Liver (tissue), 8 donors: ENCODE measurements at regions not wholly inside any gene's neighbourhood (a gene's known extent, or its start where the extent isn't known, plus 50 kb on each side); places are given as distances from the start of the nearest gene placed in this dataset.

ENCODE experiments used
- DNase-seq: peaks from one replicate; pipeline ENCODE4 v3.0.0-alpha.2; 2017; ENCODE audit warnings: low spot score
- H3K27ac ChIP-seq, 2 donors: one replicate each; pipeline ENCODE4 v1.7.0; 2013; ENCODE audit warnings: inconsistent platforms in 2 of 2, low read length in 2 of 2, control low read depth in 1 of 2, low read depth in 1 of 2, mild to moderate bottlenecking in 1 of 2
- H3K27me3 ChIP-seq, 4 donors: one replicate each; pipeline versions ENCODE4 v1.6.1 to v1.7.0; 2013; ENCODE audit warnings: low read length in 3 of 4, inconsistent platforms in 1 of 4, mild to moderate bottlenecking in 1 of 4, moderate library complexity in 1 of 4; ENCODE audit not compliant: control insufficient read depth in 4 of 4, insufficient read depth in 4 of 4
- H3K36me3 ChIP-seq, 4 donors: one replicate each; pipeline versions ENCODE4 v1.6.1 to v1.7.0; 2013; ENCODE audit warnings: low read length in 3 of 4, mild to moderate bottlenecking in 3 of 4, low read depth in 1 of 4, moderate library complexity in 1 of 4; ENCODE audit not compliant: control insufficient read depth in 4 of 4, insufficient read depth in 3 of 4
- H3K4me1 ChIP-seq, 4 donors: one replicate each; pipeline versions ENCODE4 v1.6.1 to v1.7.0; 2013; ENCODE audit warnings: low read length in 3 of 4, mild to moderate bottlenecking in 3 of 4, moderate library complexity in 1 of 4; ENCODE audit not compliant: control insufficient read depth in 4 of 4, insufficient read depth in 4 of 4
- H3K4me3 ChIP-seq, 3 donors: one replicate each; pipeline versions ENCODE4 v1.6.1 to v1.7.0; 2013; ENCODE audit warnings: low read length in 3 of 3, control low read depth in 1 of 3, low read depth in 1 of 3, mild to moderate bottlenecking in 1 of 3
- H3K9ac ChIP-seq, 2 donors: one replicate each; pipeline ENCODE4 v1.7.0; 2013; ENCODE audit warnings: low read length in 2 of 2, mild to moderate bottlenecking in 2 of 2, moderate library complexity in 2 of 2, control low read depth in 1 of 2, low read depth in 1 of 2
- H3K9me3 ChIP-seq, 4 donors: one replicate each; pipeline versions ENCODE4 v1.6.1 to v1.7.0; 2013; ENCODE audit warnings: low read length in 3 of 4; ENCODE audit not compliant: control insufficient read depth in 4 of 4
- EGR1 ChIP-seq, 2 donors: IDR thresholded peaks; 2 replicates each; pipeline ENCODE4 v1.6.1; 2016 to 2018; ENCODE audit warnings: antibody characterized with exemption in 2 of 2, low read depth in 2 of 2
- FOXA1 ChIP-seq: IDR thresholded peaks from 2 replicates; pipeline ENCODE4 v1.6.1; 2016; ENCODE audit warnings: antibody characterized with exemption
- FOXA2 ChIP-seq: IDR thresholded peaks from 2 replicates; pipeline ENCODE4 v1.6.1; 2016; ENCODE audit warnings: antibody characterized with exemption
- GABPA ChIP-seq, 2 donors: IDR thresholded peaks in 1 of 2; conservative IDR thresholded peaks in 1 of 2; 2 replicates each; pipeline ENCODE4 v1.6.1; 2016; ENCODE audit warnings: antibody characterized with exemption in 2 of 2, mild to moderate bottlenecking in 1 of 2, moderate library complexity in 1 of 2
- HNF4A ChIP-seq, 2 donors: conservative IDR thresholded peaks; 2 replicates each; pipeline ENCODE4 v1.6.1; 2016; ENCODE audit warnings: antibody characterized with exemption in 2 of 2, mild to moderate bottlenecking in 2 of 2
- HNF4G ChIP-seq: IDR thresholded peaks from 2 replicates; pipeline ENCODE4 v1.6.1; 2016; ENCODE audit warnings: antibody characterized with exemption
- JUND ChIP-seq, 2 donors: IDR thresholded peaks; 2 replicates each; pipeline ENCODE4 v1.6.1; 2016; ENCODE audit warnings: antibody characterized with exemption in 2 of 2
- NR2F2 ChIP-seq: IDR thresholded peaks from 2 replicates; pipeline ENCODE4 v1.6.1; 2016; ENCODE audit warnings: antibody characterized with exemption
- RAD21 ChIP-seq, 2 donors: IDR thresholded peaks; 2 replicates each; pipeline ENCODE4 v1.6.1; 2016; ENCODE audit warnings: antibody characterized with exemption in 2 of 2, mild to moderate bottlenecking in 2 of 2
- RXRA ChIP-seq, 2 donors: IDR thresholded peaks; 2 replicates each; pipeline ENCODE4 v1.6.1; 2017 to 2018; ENCODE audit warnings: antibody characterized with exemption in 2 of 2, mild to moderate bottlenecking in 1 of 2
- SP1 ChIP-seq: IDR thresholded peaks from 2 replicates; pipeline ENCODE4 v1.6.1; 2018; ENCODE audit warnings: antibody characterized with exemption, mild to moderate bottlenecking
- TAF1 ChIP-seq: conservative IDR thresholded peaks from 2 replicates; pipeline ENCODE4 v1.6.1; 2016; ENCODE audit warnings: antibody characterized with exemption, mild to moderate bottlenecking
- YY1 ChIP-seq: IDR thresholded peaks from 2 replicates; pipeline ENCODE4 v1.6.1; 2016; ENCODE audit warnings: antibody characterized with exemption, mild to moderate bottlenecking
- WGBS: extraction: QIAGEN DNeasy Blood & Tissue Kit; methylation state at CpG from one replicate; pipeline ENCODE4 v1.1.7; 2013; 5-methylcytosine and 5-hydroxymethylcytosine counted together
- TF ChIP-seq, protein P1 (sequence below): fragments of 150-350 bp; IDR thresholded peaks from 2 replicates; pipeline ENCODE4 v1.5.1; 2017; ENCODE audit warnings: improper control_type of control experiment, low read depth, low read length; ENCODE audit not compliant: missing input control
- TF ChIP-seq, protein P2 (sequence below): IDR thresholded peaks from 2 replicates; pipeline ENCODE4 v1.6.1; 2016; ENCODE audit warnings: antibody characterized with exemption
- TF ChIP-seq, protein P3 (sequence below): IDR thresholded peaks from 2 replicates; pipeline ENCODE4 v1.6.1; 2016; ENCODE audit warnings: antibody characterized with exemption, mild to moderate bottlenecking
- TF ChIP-seq, protein P4 (sequence below): IDR thresholded peaks from 2 replicates; pipeline ENCODE4 v1.6.1; 2016; ENCODE audit warnings: antibody characterized with exemption
- TF ChIP-seq, protein P5 (sequence below): IDR thresholded peaks from 2 replicates; pipeline ENCODE4 v1.6.1; 2016; ENCODE audit warnings: antibody characterized with exemption
- donor health status: healthy.
- donor health status: healthy.
- donor health status: healthy.
- donor health status: healthy.
- donor health status: healthy.

DNA sequence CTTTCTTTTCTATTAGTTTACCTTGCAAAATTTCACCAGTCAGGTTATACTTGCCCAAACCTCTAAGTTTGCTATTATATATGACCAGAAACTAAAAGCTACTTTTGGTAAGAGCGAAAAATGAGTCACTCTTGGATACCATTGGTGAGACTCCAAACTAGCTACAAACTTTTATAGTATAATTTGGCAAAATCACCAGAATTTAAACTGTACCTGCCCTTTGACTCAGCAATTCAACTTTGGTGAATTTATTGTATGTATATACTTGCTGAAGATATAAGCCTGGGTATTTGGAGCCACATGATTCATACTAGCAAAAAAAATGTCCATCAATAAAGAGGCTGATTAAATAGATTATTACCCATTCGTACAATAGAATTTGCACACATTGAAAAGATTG lies 178.7 kb upstream of the STEAP1 start:
- Histone ChIP-seq H3K27me3 (no peaks in the 10 kb centered on the region), H3K9me3 (no peaks in the 10 kb centered on the region), H3K4me1 (no peaks in the 10 kb centered on the region), H3K27ac (no peak overlapping the region), H3K4me3 (no peak overlapping the region), H3K9ac (no peak overlapping the region), H3K36me3 (no peaks in the 10 kb centered on the region)
- WGBS, result 85% methylated on average over 2 of the region's 2 CpGs
- no peak for TF ChIP-seq YY1
- TF ChIP-seq TAF1, result no peak
- TF ChIP-seq, protein P1, sequence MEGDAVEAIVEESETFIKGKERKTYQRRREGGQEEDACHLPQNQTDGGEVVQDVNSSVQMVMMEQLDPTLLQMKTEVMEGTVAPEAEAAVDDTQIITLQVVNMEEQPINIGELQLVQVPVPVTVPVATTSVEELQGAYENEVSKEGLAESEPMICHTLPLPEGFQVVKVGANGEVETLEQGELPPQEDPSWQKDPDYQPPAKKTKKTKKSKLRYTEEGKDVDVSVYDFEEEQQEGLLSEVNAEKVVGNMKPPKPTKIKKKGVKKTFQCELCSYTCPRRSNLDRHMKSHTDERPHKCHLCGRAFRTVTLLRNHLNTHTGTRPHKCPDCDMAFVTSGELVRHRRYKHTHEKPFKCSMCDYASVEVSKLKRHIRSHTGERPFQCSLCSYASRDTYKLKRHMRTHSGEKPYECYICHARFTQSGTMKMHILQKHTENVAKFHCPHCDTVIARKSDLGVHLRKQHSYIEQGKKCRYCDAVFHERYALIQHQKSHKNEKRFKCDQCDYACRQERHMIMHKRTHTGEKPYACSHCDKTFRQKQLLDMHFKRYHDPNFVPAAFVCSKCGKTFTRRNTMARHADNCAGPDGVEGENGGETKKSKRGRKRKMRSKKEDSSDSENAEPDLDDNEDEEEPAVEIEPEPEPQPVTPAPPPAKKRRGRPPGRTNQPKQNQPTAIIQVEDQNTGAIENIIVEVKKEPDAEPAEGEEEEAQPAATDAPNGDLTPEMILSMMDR, result no peak
- TF ChIP-seq, protein P2, sequence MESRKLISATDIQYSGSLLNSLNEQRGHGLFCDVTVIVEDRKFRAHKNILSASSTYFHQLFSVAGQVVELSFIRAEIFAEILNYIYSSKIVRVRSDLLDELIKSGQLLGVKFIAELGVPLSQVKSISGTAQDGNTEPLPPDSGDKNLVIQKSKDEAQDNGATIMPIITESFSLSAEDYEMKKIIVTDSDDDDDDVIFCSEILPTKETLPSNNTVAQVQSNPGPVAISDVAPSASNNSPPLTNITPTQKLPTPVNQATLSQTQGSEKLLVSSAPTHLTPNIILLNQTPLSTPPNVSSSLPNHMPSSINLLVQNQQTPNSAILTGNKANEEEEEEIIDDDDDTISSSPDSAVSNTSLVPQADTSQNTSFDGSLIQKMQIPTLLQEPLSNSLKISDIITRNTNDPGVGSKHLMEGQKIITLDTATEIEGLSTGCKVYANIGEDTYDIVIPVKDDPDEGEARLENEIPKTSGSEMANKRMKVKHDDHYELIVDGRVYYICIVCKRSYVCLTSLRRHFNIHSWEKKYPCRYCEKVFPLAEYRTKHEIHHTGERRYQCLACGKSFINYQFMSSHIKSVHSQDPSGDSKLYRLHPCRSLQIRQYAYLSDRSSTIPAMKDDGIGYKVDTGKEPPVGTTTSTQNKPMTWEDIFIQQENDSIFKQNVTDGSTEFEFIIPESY, result no peak
- no peak for TF ChIP-seq JUND (IDR thresholded peaks at IDR 0.05)
- no peak for TF ChIP-seq EGR1 (IDR thresholded peaks at IDR 0.05; ENCODE audit: low read depth in 2 of 2)
- TF ChIP-seq FOXA2, result no peak
- TF ChIP-seq, protein P3, sequence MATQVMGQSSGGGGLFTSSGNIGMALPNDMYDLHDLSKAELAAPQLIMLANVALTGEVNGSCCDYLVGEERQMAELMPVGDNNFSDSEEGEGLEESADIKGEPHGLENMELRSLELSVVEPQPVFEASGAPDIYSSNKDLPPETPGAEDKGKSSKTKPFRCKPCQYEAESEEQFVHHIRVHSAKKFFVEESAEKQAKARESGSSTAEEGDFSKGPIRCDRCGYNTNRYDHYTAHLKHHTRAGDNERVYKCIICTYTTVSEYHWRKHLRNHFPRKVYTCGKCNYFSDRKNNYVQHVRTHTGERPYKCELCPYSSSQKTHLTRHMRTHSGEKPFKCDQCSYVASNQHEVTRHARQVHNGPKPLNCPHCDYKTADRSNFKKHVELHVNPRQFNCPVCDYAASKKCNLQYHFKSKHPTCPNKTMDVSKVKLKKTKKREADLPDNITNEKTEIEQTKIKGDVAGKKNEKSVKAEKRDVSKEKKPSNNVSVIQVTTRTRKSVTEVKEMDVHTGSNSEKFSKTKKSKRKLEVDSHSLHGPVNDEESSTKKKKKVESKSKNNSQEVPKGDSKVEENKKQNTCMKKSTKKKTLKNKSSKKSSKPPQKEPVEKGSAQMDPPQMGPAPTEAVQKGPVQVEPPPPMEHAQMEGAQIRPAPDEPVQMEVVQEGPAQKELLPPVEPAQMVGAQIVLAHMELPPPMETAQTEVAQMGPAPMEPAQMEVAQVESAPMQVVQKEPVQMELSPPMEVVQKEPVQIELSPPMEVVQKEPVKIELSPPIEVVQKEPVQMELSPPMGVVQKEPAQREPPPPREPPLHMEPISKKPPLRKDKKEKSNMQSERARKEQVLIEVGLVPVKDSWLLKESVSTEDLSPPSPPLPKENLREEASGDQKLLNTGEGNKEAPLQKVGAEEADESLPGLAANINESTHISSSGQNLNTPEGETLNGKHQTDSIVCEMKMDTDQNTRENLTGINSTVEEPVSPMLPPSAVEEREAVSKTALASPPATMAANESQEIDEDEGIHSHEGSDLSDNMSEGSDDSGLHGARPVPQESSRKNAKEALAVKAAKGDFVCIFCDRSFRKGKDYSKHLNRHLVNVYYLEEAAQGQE, result no peak
- TF ChIP-seq NR2F2, result no peak
- TF ChIP-seq RAD21 (IDR thresholded peaks at IDR 0.05), result no peak
- no peak for TF ChIP-seq SP1
- no peak for TF ChIP-seq FOXA1
- TF ChIP-seq GABPA (IDR thresholded peaks at IDR 0.05 in 1 of 2, conservative IDR thresholded peaks at IDR 0.05 in 1 of 2), result no peak
- no peak for TF ChIP-seq HNF4G
- TF ChIP-seq, protein P4, sequence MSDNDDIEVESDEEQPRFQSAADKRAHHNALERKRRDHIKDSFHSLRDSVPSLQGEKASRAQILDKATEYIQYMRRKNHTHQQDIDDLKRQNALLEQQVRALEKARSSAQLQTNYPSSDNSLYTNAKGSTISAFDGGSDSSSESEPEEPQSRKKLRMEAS, result no peak
- no peak for TF ChIP-seq RXRA (IDR thresholded peaks at IDR 0.05)
- no peak for DNase-seq

DNA sequence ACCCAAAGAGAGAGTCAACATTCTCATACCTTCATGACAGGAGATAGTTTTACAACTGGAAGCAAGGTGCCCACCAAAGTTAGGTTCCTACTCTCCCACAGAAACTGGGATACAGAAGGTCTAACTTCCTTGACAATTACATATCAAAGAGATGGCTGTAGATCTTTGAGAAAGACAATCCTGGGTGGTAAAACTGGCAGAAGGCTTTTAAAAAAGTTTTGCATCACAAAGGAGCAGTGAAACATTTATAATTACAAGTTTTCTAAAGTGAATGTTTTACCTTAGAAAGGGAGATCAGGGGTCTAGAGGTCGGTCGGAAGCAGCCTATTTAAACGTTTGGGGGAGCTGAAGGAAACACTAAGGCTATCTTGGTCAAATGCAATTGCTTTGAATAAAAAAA lies 166.6 kb upstream of the STEAP1 start:
- Histone ChIP-seq H3K9ac (no peak overlapping the region), H3K36me3 (no peaks in the 10 kb centered on the region), H3K27me3 (no peaks in the 10 kb centered on the region), H3K4me1 (no peaks in the 10 kb centered on the region), H3K4me3 (no peak overlapping the region), H3K27ac (no peak overlapping the region), H3K9me3 (no peaks in the 10 kb centered on the region)
- whole genome bisulfite sequencing, result 54% methylated on average over 3 of the region's 3 CpGs
- TF ChIP-seq HNF4G (no peak), TAF1 (no peak), JUND (IDR thresholded peaks at IDR 0.05) (no peak), FOXA1 (no peak), RAD21 (IDR thresholded peaks at IDR 0.05) (no peak), EGR1 (IDR thresholded peaks at IDR 0.05; ENCODE audit: low read depth in 2 of 2) (no peak), SP1 (no peak), HNF4A (conservative IDR thresholded peaks at IDR 0.05) (no peak), YY1 (no peak)
- TF ChIP-seq, protein P5, sequence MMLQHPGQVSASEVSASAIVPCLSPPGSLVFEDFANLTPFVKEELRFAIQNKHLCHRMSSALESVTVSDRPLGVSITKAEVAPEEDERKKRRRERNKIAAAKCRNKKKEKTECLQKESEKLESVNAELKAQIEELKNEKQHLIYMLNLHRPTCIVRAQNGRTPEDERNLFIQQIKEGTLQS, result no peak
- TF ChIP-seq, protein P4, result no peak
- TF ChIP-seq, protein P3, result no peak
- DNase-seq, result no peak
